ENCODE measurements at regions not wholly inside any gene's neighbourhood (a gene's known extent, or its start where the extent isn't known, plus 50 kb on each side); places are given as distances from the start of the nearest gene placed in this dataset.

DNA sequence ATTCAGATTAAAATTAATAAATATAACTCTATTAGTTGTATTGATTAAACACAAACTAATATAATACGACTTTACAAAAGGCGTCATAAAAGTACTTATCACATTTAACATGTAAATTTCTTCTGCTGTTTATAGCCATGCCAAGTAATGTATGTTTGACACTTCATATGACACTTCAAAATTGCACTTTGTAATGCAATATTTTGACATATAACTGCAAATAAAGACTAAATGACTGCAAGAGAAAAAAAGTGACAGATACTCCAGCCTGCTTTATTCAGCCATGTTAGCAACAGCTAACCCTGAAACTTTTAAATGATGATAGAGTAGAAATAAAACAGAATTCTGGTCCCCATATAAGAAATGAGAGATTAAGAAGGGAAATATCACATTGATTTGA, 1238.0 kb downstream of the MRPL39 start:
- DNase-seq (no peak), FAIRE-seq (no peak)
- 84 to 92% (median 85%) methylated on average over 2 of the region's 2 CpGs for WGBS, 3 donors
- H3K4me3 ChIP-seq (ENCODE audit: low read depth in 1 of 3, low read length in 3 of 3), result no peak overlapping the region
- H3K27ac ChIP-seq (ENCODE audit: low read depth in 1 of 3, low read length in 2 of 3), result no peak overlapping the region
- H3K36me3 ChIP-seq (ENCODE audit: control insufficient read depth in 3 of 3, insufficient read depth in 2 of 3, low read depth in 1 of 3, low read length in 3 of 3), result no peaks in the 10 kb centered on the region
- H3K4me1 ChIP-seq (ENCODE audit: control insufficient read depth in 3 of 3, insufficient read depth in 2 of 3, low read depth in 1 of 3, low read length in 2 of 3), result no peaks in the 10 kb centered on the region
- no peaks in the 10 kb centered on the region for H3K27me3 ChIP-seq (ENCODE audit: control insufficient read depth in 3 of 3, insufficient read depth in 3 of 3, low read length in 3 of 3)
- H3K9me3 ChIP-seq (ENCODE audit: control insufficient read depth in 2 of 2, insufficient read depth in 1 of 2, low read depth in 1 of 2, low read length in 1 of 2), result no peaks in the 10 kb centered on the region

GRCh38 chr21:24367936-24368335, 1239.3 kb downstream of the MRPL39 start:
- FAIRE-seq, result no peak
- H3K4me3 ChIP-seq (ENCODE audit: low read depth in 1 of 3, low read length in 3 of 3), result no peak overlapping the region
- no peak overlapping the region for H3K27ac ChIP-seq (ENCODE audit: low read depth in 1 of 3, low read length in 2 of 3)
- no peaks in the 10 kb centered on the region for H3K27me3 ChIP-seq (ENCODE audit: control insufficient read depth in 3 of 3, insufficient read depth in 3 of 3, low read length in 3 of 3)
- H3K36me3 ChIP-seq (ENCODE audit: control insufficient read depth in 3 of 3, insufficient read depth in 2 of 3, low read depth in 1 of 3, low read length in 3 of 3), result no peaks in the 10 kb centered on the region
- no peaks in the 10 kb centered on the region for H3K9me3 ChIP-seq (ENCODE audit: control insufficient read depth in 2 of 2, insufficient read depth in 1 of 2, low read depth in 1 of 2, low read length in 1 of 2)
- H3K4me1 ChIP-seq (ENCODE audit: control insufficient read depth in 3 of 3, insufficient read depth in 2 of 3, low read depth in 1 of 3, low read length in 2 of 3), result no peaks in the 10 kb centered on the region
- DNase-seq, result no peak

DNA sequence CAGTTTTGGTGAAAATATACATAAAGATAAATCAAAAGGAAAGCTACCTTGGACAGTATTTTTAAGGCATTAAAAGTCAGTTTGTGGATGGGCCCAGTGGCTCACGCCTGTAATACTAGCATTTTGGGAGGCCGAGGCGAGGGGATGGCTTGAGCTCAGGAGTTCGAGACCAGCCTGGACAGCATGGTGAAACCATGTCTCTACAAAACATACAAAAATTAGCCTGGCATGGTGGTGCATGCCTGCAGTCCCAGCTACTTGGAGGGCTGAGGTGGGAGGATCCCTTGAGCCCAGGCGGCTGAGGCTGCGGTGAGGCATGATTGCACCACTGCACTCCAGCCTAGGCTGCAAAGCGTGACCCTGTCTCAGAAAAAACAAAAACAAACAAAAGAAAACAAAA, 1253.8 kb downstream of the MRPL39 start:
- Histone ChIP-seq H3K9me3 (ENCODE audit: control insufficient read depth in 2 of 2, insufficient read depth in 1 of 2, low read depth in 1 of 2, low read length in 1 of 2) (peaks cover 0 to 2% of the 10 kb centered on the region in 2 donors), H3K4me3 (ENCODE audit: low read depth in 1 of 3, low read length in 3 of 3) (no peak overlapping the region), H3K36me3 (ENCODE audit: control insufficient read depth in 3 of 3, insufficient read depth in 2 of 3, low read depth in 1 of 3, low read length in 3 of 3) (no peaks in the 10 kb centered on the region), H3K27me3 (ENCODE audit: control insufficient read depth in 3 of 3, insufficient read depth in 3 of 3, low read length in 3 of 3) (no peaks in the 10 kb centered on the region), H3K4me1 (ENCODE audit: control insufficient read depth in 3 of 3, insufficient read depth in 2 of 3, low read depth in 1 of 3, low read length in 2 of 3) (no peaks in the 10 kb centered on the region), H3K27ac (ENCODE audit: low read depth in 1 of 3, low read length in 2 of 3) (no peak overlapping the region)
- FAIRE-seq (no peak), DNase-seq (no peak)
- 85 to 87% (median 86%) methylated on average over 7 of the region's 7 CpGs for WGBS, 3 donors

DNA sequence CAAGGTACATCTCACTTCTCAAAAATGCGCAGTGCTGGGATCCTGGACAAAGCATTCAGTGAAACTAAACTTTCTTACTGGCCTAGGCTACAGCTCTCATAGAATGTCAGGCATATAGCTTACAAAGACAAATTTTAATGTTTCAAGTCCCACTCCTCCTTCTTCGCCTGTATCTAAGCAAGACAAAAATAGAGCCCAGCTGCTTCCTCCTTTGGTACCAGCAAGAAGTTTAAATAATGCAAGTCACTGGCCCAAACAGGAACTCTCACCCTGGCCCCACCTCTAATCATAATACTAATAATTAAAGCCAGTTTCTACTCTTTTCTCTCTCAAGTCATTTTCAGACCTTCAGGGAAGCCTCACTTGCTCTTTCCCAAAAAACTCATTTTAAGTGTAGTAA, 1267.9 kb downstream of the MRPL39 start:
- no peaks in the 10 kb centered on the region for H3K36me3 ChIP-seq (ENCODE audit: control insufficient read depth in 3 of 3, insufficient read depth in 2 of 3, low read depth in 1 of 3, low read length in 3 of 3)
- no peak overlapping the region for H3K4me3 ChIP-seq (ENCODE audit: low read depth in 1 of 3, low read length in 3 of 3)
- H3K27ac ChIP-seq (ENCODE audit: low read depth in 1 of 3, low read length in 2 of 3), result no peak overlapping the region
- H3K27me3 ChIP-seq (ENCODE audit: control insufficient read depth in 3 of 3, insufficient read depth in 3 of 3, low read length in 3 of 3), result no peaks in the 10 kb centered on the region
- DNase-seq (no peak), FAIRE-seq (no peak)
- 62 to 80% (median 66%) methylated on average over 2 of the region's 2 CpGs for WGBS, 3 donors
- H3K4me1 ChIP-seq (ENCODE audit: control insufficient read depth in 3 of 3, insufficient read depth in 2 of 3, low read depth in 1 of 3, low read length in 2 of 3), result no peaks in the 10 kb centered on the region
- peaks cover 0 to 7% of the 10 kb centered on the region in 2 donors for H3K9me3 ChIP-seq (ENCODE audit: control insufficient read depth in 2 of 2, insufficient read depth in 1 of 2, low read depth in 1 of 2, low read length in 1 of 2)

GRCh38 chr21:24336491-24336890, 1270.8 kb downstream of the MRPL39 start:
- 87 to 90% (median 88%) methylated on average over 6 of the region's 6 CpGs for WGBS, 3 donors
- Histone ChIP-seq H3K36me3 (ENCODE audit: control insufficient read depth in 3 of 3, insufficient read depth in 2 of 3, low read depth in 1 of 3, low read length in 3 of 3) (no peaks in the 10 kb centered on the region), H3K27me3 (ENCODE audit: control insufficient read depth in 3 of 3, insufficient read depth in 3 of 3, low read length in 3 of 3) (no peaks in the 10 kb centered on the region), H3K4me3 (ENCODE audit: low read depth in 1 of 3, low read length in 3 of 3) (no peak overlapping the region), H3K4me1 (ENCODE audit: control insufficient read depth in 3 of 3, insufficient read depth in 2 of 3, low read depth in 1 of 3, low read length in 2 of 3) (no peaks in the 10 kb centered on the region), H3K27ac (ENCODE audit: low read depth in 1 of 3, low read length in 2 of 3) (no peak overlapping the region), H3K9me3 (ENCODE audit: control insufficient read depth in 2 of 2, insufficient read depth in 1 of 2, low read depth in 1 of 2, low read length in 1 of 2) (peaks cover 0 to 7% of the 10 kb centered on the region in 2 donors)
- DNase-seq, result no peak
- no peak for FAIRE-seq

DNA sequence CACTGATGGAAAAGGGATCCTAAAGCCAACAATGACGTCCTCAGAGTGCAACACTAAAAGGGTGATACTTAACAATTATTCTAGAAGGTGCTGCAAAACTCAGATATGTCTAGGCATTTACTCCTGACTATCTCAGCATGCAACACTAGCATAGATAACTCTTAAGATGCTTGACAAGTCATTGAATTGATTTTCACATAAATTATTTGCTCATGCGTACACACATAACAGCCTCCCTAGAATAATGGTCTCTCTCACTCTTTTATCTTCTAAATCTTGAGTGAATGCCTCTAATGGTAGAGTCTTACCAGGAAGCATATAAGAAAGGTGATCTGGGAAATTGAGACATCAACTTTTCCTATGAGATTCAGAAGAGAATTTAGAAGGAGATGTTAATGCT, 1283.7 kb downstream of the MRPL39 start:
- 61 to 73% (median 67%) methylated on average over 2 of the region's 2 CpGs for WGBS, 3 donors
- Histone ChIP-seq H3K27ac (ENCODE audit: low read depth in 1 of 3, low read length in 2 of 3) (no peak overlapping the region), H3K4me3 (ENCODE audit: low read depth in 1 of 3, low read length in 3 of 3) (no peak overlapping the region), H3K9me3 (ENCODE audit: control insufficient read depth in 2 of 2, insufficient read depth in 1 of 2, low read depth in 1 of 2, low read length in 1 of 2) (no peaks in the 10 kb centered on the region), H3K4me1 (ENCODE audit: control insufficient read depth in 3 of 3, insufficient read depth in 2 of 3, low read depth in 1 of 3, low read length in 2 of 3) (no peaks in the 10 kb centered on the region), H3K27me3 (ENCODE audit: control insufficient read depth in 3 of 3, insufficient read depth in 3 of 3, low read length in 3 of 3) (no peaks in the 10 kb centered on the region), H3K36me3 (ENCODE audit: control insufficient read depth in 3 of 3, insufficient read depth in 2 of 3, low read depth in 1 of 3, low read length in 3 of 3) (no peaks in the 10 kb centered on the region)
- FAIRE-seq (no peak), DNase-seq (no peak)

GRCh38 chr21:24316277-24316922, 1290.9 kb downstream of the MRPL39 start:
- Histone ChIP-seq H3K9me3 (ENCODE audit: control insufficient read depth in 2 of 2, insufficient read depth in 1 of 2, low read depth in 1 of 2, low read length in 1 of 2) (no peaks in the 10 kb centered on the region), H3K27ac (ENCODE audit: low read depth in 1 of 3, low read length in 2 of 3) (no peak overlapping the region), H3K36me3 (ENCODE audit: control insufficient read depth in 3 of 3, insufficient read depth in 2 of 3, low read depth in 1 of 3, low read length in 3 of 3) (no peaks in the 10 kb centered on the region), H3K27me3 (ENCODE audit: control insufficient read depth in 3 of 3, insufficient read depth in 3 of 3, low read length in 3 of 3) (no peaks in the 10 kb centered on the region), H3K4me1 (ENCODE audit: control insufficient read depth in 3 of 3, insufficient read depth in 2 of 3, low read depth in 1 of 3, low read length in 2 of 3) (no peaks in the 10 kb centered on the region), H3K4me3 (ENCODE audit: low read depth in 1 of 3, low read length in 3 of 3) (no peak overlapping the region)
- no peak for DNase-seq
- WGBS, 3 donors, result 7 to 81% (median 22%) methylated on average over 1 of the region's 1 CpG
- FAIRE-seq, result no peak

GRCh38 chr21:24310788-24311187, 1296.5 kb downstream of the MRPL39 start:
- 90 to 97% (median 94%) methylated on average over 1 of the region's 1 CpG for WGBS, 3 donors
- no peaks in the 10 kb centered on the region for H3K36me3 ChIP-seq (ENCODE audit: control insufficient read depth in 3 of 3, insufficient read depth in 2 of 3, low read depth in 1 of 3, low read length in 3 of 3)
- no peak overlapping the region for H3K27ac ChIP-seq (ENCODE audit: low read depth in 1 of 3, low read length in 2 of 3)
- DNase-seq, result no peak
- FAIRE-seq, result no peak
- no peak overlapping the region for H3K4me3 ChIP-seq (ENCODE audit: low read depth in 1 of 3, low read length in 3 of 3)
- H3K9me3 ChIP-seq (ENCODE audit: control insufficient read depth in 2 of 2, insufficient read depth in 1 of 2, low read depth in 1 of 2, low read length in 1 of 2), result no peaks in the 10 kb centered on the region
- H3K27me3 ChIP-seq (ENCODE audit: control insufficient read depth in 3 of 3, insufficient read depth in 3 of 3, low read length in 3 of 3), result no peaks in the 10 kb centered on the region
- H3K4me1 ChIP-seq (ENCODE audit: control insufficient read depth in 3 of 3, insufficient read depth in 2 of 3, low read depth in 1 of 3, low read length in 2 of 3), result no peaks in the 10 kb centered on the region

DNA sequence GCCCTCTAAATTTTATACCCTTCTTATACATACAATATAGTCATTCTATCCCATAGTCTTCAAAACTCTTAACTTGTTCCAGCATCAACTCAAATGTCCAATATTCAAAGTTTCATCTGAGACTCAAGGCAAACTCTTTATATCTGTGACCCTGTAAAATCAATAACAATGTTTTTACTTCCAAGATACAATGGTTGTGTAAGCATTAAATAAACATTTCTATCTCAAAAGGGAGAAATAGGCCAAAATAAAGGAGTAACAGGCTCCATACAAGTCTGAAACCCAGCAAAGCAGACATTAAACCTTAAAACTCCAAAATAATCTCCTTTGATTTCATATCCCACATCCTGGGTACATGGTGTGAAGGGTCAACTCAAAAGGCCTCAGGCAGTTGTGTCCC, 1299.1 kb downstream of the MRPL39 start:
- H3K9me3 ChIP-seq (ENCODE audit: control insufficient read depth in 2 of 2, insufficient read depth in 1 of 2, low read depth in 1 of 2, low read length in 1 of 2), result no peaks in the 10 kb centered on the region
- DNase-seq, result no peak
- no peak overlapping the region for H3K4me3 ChIP-seq (ENCODE audit: low read depth in 1 of 3, low read length in 3 of 3)
- H3K27ac ChIP-seq (ENCODE audit: low read depth in 1 of 3, low read length in 2 of 3), result no peak overlapping the region
- no peaks in the 10 kb centered on the region for H3K36me3 ChIP-seq (ENCODE audit: control insufficient read depth in 3 of 3, insufficient read depth in 2 of 3, low read depth in 1 of 3, low read length in 3 of 3)
- FAIRE-seq, result no peak
- no peaks in the 10 kb centered on the region for H3K27me3 ChIP-seq (ENCODE audit: control insufficient read depth in 3 of 3, insufficient read depth in 3 of 3, low read length in 3 of 3)
- H3K4me1 ChIP-seq (ENCODE audit: control insufficient read depth in 3 of 3, insufficient read depth in 2 of 3, low read depth in 1 of 3, low read length in 2 of 3), result no peaks in the 10 kb centered on the region
